Loucy (cell line): ENCODE measurements at regions not wholly inside any gene's neighbourhood (a gene's known extent, or its start where the extent isn't known, plus 50 kb on each side); places are given as distances from the start of the nearest gene placed in this dataset.
"Not testable (repeated sequence)": the region's sequence is repeated elsewhere in the genome, so short reads cannot be mapped to it uniquely, and the experiment has no call there.

Experiments
- EZH2phosphoT487 ChIP-seq: fragments of 200-600 bp; IDR thresholded peaks from 2 replicates; pipeline ENCODE4 v1.6.1; 2018; ENCODE audit warnings: antibody characterized with exemption, mild to moderate bottlenecking, moderate library complexity, borderline replicate concordance
- TF ChIP-seq, protein P1 (sequence below): fragments of 200-600 bp; sonication (generic); conservative IDR thresholded peaks from 2 replicates; pipeline ENCODE4 v1.5.1; 2014; ENCODE audit warnings: mild to moderate bottlenecking, antibody characterized with exemption, low read length

- TF ChIP-seq, protein P1, sequence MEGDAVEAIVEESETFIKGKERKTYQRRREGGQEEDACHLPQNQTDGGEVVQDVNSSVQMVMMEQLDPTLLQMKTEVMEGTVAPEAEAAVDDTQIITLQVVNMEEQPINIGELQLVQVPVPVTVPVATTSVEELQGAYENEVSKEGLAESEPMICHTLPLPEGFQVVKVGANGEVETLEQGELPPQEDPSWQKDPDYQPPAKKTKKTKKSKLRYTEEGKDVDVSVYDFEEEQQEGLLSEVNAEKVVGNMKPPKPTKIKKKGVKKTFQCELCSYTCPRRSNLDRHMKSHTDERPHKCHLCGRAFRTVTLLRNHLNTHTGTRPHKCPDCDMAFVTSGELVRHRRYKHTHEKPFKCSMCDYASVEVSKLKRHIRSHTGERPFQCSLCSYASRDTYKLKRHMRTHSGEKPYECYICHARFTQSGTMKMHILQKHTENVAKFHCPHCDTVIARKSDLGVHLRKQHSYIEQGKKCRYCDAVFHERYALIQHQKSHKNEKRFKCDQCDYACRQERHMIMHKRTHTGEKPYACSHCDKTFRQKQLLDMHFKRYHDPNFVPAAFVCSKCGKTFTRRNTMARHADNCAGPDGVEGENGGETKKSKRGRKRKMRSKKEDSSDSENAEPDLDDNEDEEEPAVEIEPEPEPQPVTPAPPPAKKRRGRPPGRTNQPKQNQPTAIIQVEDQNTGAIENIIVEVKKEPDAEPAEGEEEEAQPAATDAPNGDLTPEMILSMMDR = not testable (repeated sequence)
- not testable (repeated sequence) for TF ChIP-seq EZH2phosphoT487
Measured at GRCh38 chr22:22160768-22161167, 83.8 kb upstream of the VPREB1 start.
